Choroid plexus epithelial cell (primary cell): ENCODE measurements at regions not wholly inside any gene's neighbourhood (a gene's known extent, or its start where the extent isn't known, plus 50 kb on each side); places are given as distances from the start of the nearest gene placed in this dataset.

ENCODE experiments used
- DNase-seq: peaks from one replicate; pipeline ENCODE4 v3.0.0-alpha.2; 2010; ENCODE audit warnings: low read depth
- H3K4me3 ChIP-seq: 2 replicates; pipeline ENCODE4 v1.5.1; 2011; ENCODE audit warnings: low read depth, mild to moderate bottlenecking, control low read depth, low read length, moderate library complexity
- CTCF ChIP-seq: conservative IDR thresholded peaks from 2 replicates; pipeline ENCODE4 v1.5.1; 2011; ENCODE audit warnings: low read depth, mild to moderate bottlenecking, control low read depth, inconsistent platforms, low read length, moderate library complexity

GRCh38 chr5:53358794-53359193 lies 121.6 kb upstream of the FST start:
- DNase-seq, result peak; percentile 27
- H3K4me3 ChIP-seq, result no peak overlapping the region
- no peak for TF ChIP-seq CTCF

- no peak for TF ChIP-seq CTCF
- DNase-seq, result no peak
- H3K4me3 ChIP-seq, result no peak overlapping the region
Measured at GRCh38 chr5:53359916-53360517, 120.4 kb upstream of the FST start.

- TF ChIP-seq CTCF, result no peak
- H3K4me3 ChIP-seq, result no peak overlapping the region
- peak; percentile 91 for DNase-seq
Measured at GRCh38 chr5:53360811-53361210, 119.6 kb upstream of the FST start.

GRCh38 chr5:53361708-53362107 lies 118.7 kb upstream of the FST start:
- no peak overlapping the region for H3K4me3 ChIP-seq
- TF ChIP-seq CTCF, result no peak
- DNase-seq, result no peak

- DNase-seq, result peak; percentile 96
- no peak for TF ChIP-seq CTCF
- no peak overlapping the region for H3K4me3 ChIP-seq
Measured at GRCh38 chr5:53362521-53362941, 117.9 kb upstream of the FST start.

GRCh38 chr5:53364061-53364460 lies 116.4 kb upstream of the FST start:
- H3K4me3 ChIP-seq, result no peak overlapping the region
- no peak for TF ChIP-seq CTCF

GRCh38 chr5:53366245-53366644 lies 114.2 kb upstream of the FST start:
- DNase-seq, result no peak
- TF ChIP-seq CTCF, result no peak
- H3K4me3 ChIP-seq, result no peak overlapping the region

More at GRCh38 chr5:53364061-53364460, 116.4 kb upstream of the FST start:
- peak; percentile 32 for DNase-seq
